ENCODE measurements at regions not wholly inside any gene's neighbourhood (a gene's known extent, or its start where the extent isn't known, plus 50 kb on each side); places are given as distances from the start of the nearest gene placed in this dataset.

- FAIRE-seq (no peak), DNase-seq (ENCODE audit: low read depth in 1 of 2, low spot score in 2 of 2) (no peak)
- no peaks in the 10 kb centered on the region for H3K9me3 ChIP-seq (ENCODE audit: insufficient read depth in 2 of 2, low read depth in 1 of 2, low read length in 1 of 2)
- WGBS, 2 experiments (ENCODE audit: extremely low coverage in 1 of 2, insufficient coverage in 1 of 2, insufficient read length in 1 of 2, insufficient replicate concordance in 2 of 2, low coverage in 1 of 2, low lambda C conversion rate in 2 of 2, missing lambda C conversion rate in 1 of 2) = 85% methylated on average over 5 of the region's 5 CpGs; no CpG with 5 or more reads in 1 of the 2 experiments
- no peak overlapping the region for H2AFZ ChIP-seq (ENCODE audit: low read length)
- H3K79me2 ChIP-seq (ENCODE audit: control insufficient read depth in 1 of 2, insufficient read depth in 2 of 2, low read length in 2 of 2) = no peaks in the 10 kb centered on the region
- H3K9ac ChIP-seq (replicated peaks in 1 of 4; ENCODE audit: extremely low read depth in 1 of 4, low read depth in 3 of 4, low read length in 3 of 4) = no peak overlapping the region
- no peak overlapping the region for H2BK12ac ChIP-seq (ENCODE audit: low read depth, low read length)
- peaks cover 2 to 26% (median 11%) of the 10 kb centered on the region in 4 experiments for H3K4me1 ChIP-seq (replicated peaks in 1 of 4; ENCODE audit: control insufficient read depth in 3 of 4, insufficient read depth in 4 of 4, low read length in 3 of 4)
- peaks cover 0 to 5% of the 10 kb centered on the region in 2 experiments for H4K20me1 ChIP-seq (replicated peaks in 1 of 2; ENCODE audit: control insufficient read depth in 1 of 2, insufficient read depth in 2 of 2, low read length in 2 of 2)
- peak overlapping the region; percentile 96 for H4K91ac ChIP-seq (replicated peaks; ENCODE audit: insufficient read length, low read length)
- 0 out of 2 replicates have a peak overlapping the region, but pooled peaks have one; percentile 87 for H2AK5ac ChIP-seq (ENCODE audit: low read depth, low read length)
- no peaks in the 10 kb centered on the region for H3K36me3 ChIP-seq (ENCODE audit: control insufficient read depth in 2 of 4, insufficient read depth in 4 of 4, low read length in 3 of 4)
- H3K23ac ChIP-seq (ENCODE audit: insufficient read length) = no peak overlapping the region
- H3K4me2 ChIP-seq (ENCODE audit: insufficient read depth in 1 of 2, low read depth in 2 of 2, low read length in 2 of 2) = no peak overlapping the region
- H3K4me3 ChIP-seq (ENCODE audit: extremely low read depth in 1 of 4, insufficient read depth in 2 of 4, low read depth in 3 of 4, low read length in 4 of 4) = no peak overlapping the region
- no peak overlapping the region for H2BK120ac ChIP-seq (replicated peaks; ENCODE audit: low read depth, low read length)
- H4K5ac ChIP-seq (ENCODE audit: insufficient read length, low read depth, low read length) = no peak overlapping the region
- H2BK5ac ChIP-seq (ENCODE audit: low read depth, low read length) = 0 out of 2 replicates have a peak overlapping the region, but pooled peaks have one; percentile 68
- no peaks in the 10 kb centered on the region for H3K27me3 ChIP-seq (replicated peaks in 1 of 4; ENCODE audit: control insufficient read depth in 3 of 4, extremely low read depth in 1 of 4, insufficient read depth in 3 of 4, low read length in 3 of 4)
- H3K23me2 ChIP-seq (ENCODE audit: low read depth, low read length) = peaks cover 10% of the 10 kb centered on the region; the same call in 1 of the 2 replicates
- POLR2A ChIA-PET (ENCODE audit: partially characterized antibody) = no interaction called here
- no peak overlapping the region for H4K8ac ChIP-seq (ENCODE audit: extremely low read depth, insufficient read depth, low read length)
- TF ChIP-seq TAF1 (IDR thresholded peaks at IDR 0.05; ENCODE audit: low read depth, low read length) (no peak), JUND (IDR thresholded peaks at IDR 0.05; ENCODE audit: low read length) (no peak), YY1 (IDR thresholded peaks at IDR 0.05; ENCODE audit: low read depth, low read length) (no peak), CHD1 (IDR thresholded peaks at IDR 0.05; ENCODE audit: low read depth, low read length) (no peak), PHF8 (conservative IDR thresholded peaks at IDR 0.05; ENCODE audit: low read depth, low read length) (no peak)
- H3K4ac ChIP-seq (replicated peaks; ENCODE audit: insufficient read length, low read depth, low read length) = no peak overlapping the region
- H3K79me1 ChIP-seq (ENCODE audit: low read depth, low read length) = no peaks in the 10 kb centered on the region
- H2BK15ac ChIP-seq (ENCODE audit: low read length) = peak overlapping the region; percentile 96; the same call in 1 of the 2 replicates
- no peak overlapping the region for H3K27ac ChIP-seq (ENCODE audit: low read depth, low read length)
- H3K14ac ChIP-seq (ENCODE audit: insufficient read length) = no peak overlapping the region
- CTCF ChIA-PET (ENCODE audit: partially characterized antibody) = no interaction called here
- peak overlapping the region; percentile 47 for H3K56ac ChIP-seq (replicated peaks; ENCODE audit: insufficient read length, low read depth, low read length)
- H2BK20ac ChIP-seq (ENCODE audit: low read length) = no peak overlapping the region
- no peak overlapping the region for H3K18ac ChIP-seq (ENCODE audit: extremely low read depth, low read length)
Observed at GRCh38 chr2:2847209-2847676, 516.2 kb upstream of the MYT1L start.

Data from H1 (cell line).